ENCODE measurements at regions not wholly inside any gene's neighbourhood (a gene's known extent, or its start where the extent isn't known, plus 50 kb on each side); places are given as distances from the start of the nearest gene placed in this dataset.

DNA sequence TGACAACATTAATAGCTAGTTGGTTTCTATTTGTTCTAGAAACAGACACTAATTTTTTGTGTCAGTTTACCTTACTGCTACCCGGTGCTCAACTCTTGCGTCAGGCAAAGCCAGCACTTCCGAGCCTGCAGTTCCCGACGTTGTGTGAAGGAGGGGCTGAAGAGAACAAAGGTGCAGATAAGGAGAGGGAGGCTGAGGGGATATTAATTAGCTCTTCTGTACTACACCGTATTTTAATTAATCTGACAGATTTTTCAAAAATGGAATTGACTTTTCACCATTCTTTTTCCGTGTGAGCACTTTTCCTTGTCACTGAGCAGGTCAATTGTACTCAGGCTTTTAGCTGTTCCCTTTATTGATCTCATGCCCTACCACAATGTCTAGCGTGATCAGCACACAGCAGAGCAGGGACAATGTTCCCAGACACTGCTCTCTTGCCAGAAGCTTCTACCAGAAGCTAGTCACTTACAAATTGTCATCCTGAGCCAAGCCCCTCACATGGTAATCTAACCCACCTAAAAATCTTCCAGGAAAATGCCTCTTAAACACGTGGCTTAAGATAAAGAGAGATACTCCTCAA is 650.5 kb upstream of the MKI67 start:
- no peaks in the 10 kb centered on the region for H3K36me3 ChIP-seq (ENCODE audit: control insufficient read depth in 2 of 2, extremely low read depth in 1 of 2, insufficient read depth in 2 of 2, low read length in 2 of 2)

DNA sequence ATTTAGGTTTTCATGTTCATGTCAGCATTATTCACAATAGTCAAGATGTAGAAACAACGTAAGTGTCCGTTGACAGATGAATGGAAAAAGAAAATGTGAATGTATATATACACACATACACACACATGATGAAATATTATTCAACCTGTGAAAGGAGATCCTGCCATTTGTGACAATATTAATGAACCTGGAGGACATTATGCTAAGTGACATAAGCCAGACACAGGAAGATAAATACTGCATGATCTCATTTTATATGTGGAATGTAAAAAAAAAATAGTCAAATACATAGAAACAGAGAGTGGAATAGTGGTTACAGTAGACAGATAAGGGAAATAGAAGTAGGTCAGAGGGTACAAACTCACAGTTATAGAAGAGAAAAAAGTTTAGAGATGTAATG is 651.1 kb upstream of the MKI67 start:
- no peak overlapping the region for H3K27ac ChIP-seq (ENCODE audit: insufficient read depth, low read depth, low read length)
- POLR2A ChIA-PET = no interaction called here
- BruUV-seq (replicated peaks) = no TSS peak
- no peaks in the 10 kb centered on the region for H3K27me3 ChIP-seq (ENCODE audit: control insufficient read depth in 2 of 2, insufficient read depth in 2 of 2, low read length in 2 of 2)
- no peak for TF ChIP-seq POLR2AphosphoS5 (IDR thresholded peaks at IDR 0.05; ENCODE audit: insufficient read depth, low read depth, low read length)
- TF ChIP-seq MYC (IDR thresholded peaks at IDR 0.05; ENCODE audit: low read depth, low read length) = no peak
- no peak for TF ChIP-seq GATA2 (IDR thresholded peaks at IDR 0.05; ENCODE audit: insufficient read depth, insufficient read length, low read depth, low read length)
- TF ChIP-seq JUN (IDR thresholded peaks at IDR 0.05; ENCODE audit: borderline replicate concordance, insufficient read depth, insufficient read length, low read depth) = no peak
- no peak for TF ChIP-seq EZH2 (IDR thresholded peaks at IDR 0.05; ENCODE audit: borderline replicate concordance, low read depth, low read length, severe bottlenecking)
- TF ChIP-seq, protein P1, sequence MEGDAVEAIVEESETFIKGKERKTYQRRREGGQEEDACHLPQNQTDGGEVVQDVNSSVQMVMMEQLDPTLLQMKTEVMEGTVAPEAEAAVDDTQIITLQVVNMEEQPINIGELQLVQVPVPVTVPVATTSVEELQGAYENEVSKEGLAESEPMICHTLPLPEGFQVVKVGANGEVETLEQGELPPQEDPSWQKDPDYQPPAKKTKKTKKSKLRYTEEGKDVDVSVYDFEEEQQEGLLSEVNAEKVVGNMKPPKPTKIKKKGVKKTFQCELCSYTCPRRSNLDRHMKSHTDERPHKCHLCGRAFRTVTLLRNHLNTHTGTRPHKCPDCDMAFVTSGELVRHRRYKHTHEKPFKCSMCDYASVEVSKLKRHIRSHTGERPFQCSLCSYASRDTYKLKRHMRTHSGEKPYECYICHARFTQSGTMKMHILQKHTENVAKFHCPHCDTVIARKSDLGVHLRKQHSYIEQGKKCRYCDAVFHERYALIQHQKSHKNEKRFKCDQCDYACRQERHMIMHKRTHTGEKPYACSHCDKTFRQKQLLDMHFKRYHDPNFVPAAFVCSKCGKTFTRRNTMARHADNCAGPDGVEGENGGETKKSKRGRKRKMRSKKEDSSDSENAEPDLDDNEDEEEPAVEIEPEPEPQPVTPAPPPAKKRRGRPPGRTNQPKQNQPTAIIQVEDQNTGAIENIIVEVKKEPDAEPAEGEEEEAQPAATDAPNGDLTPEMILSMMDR (IDR thresholded peaks at IDR 0.05; ENCODE audit: extremely low read depth in 1 of 2, insufficient read depth in 1 of 2, low read depth in 1 of 2, low read length in 2 of 2) = no peak
- TF ChIP-seq MAX (IDR thresholded peaks at IDR 0.05; ENCODE audit: insufficient read depth, insufficient read length) = no peak
- no peak for TF ChIP-seq POLR2A (IDR thresholded peaks at IDR 0.05; ENCODE audit: low read depth, low read length)
- TF ChIP-seq FOS (IDR thresholded peaks at IDR 0.05; ENCODE audit: borderline replicate concordance, insufficient read depth, low read length) = no peak
- H4K20me1 ChIP-seq (replicated peaks; ENCODE audit: control insufficient read depth, extremely low read depth, insufficient read depth, low read length) = no peaks in the 10 kb centered on the region
- no peaks in the 10 kb centered on the region for H3K9me3 ChIP-seq (replicated peaks; ENCODE audit: control insufficient read depth, insufficient read depth, low read length)
- H2AFZ ChIP-seq (ENCODE audit: low read depth, low read length) = no peak overlapping the region
- H3K9me1 ChIP-seq (replicated peaks; ENCODE audit: control insufficient read depth, extremely low read depth, insufficient read depth, low read length) = no peaks in the 10 kb centered on the region
- CTCF ChIA-PET = no interaction called here
- H3K4me2 ChIP-seq (ENCODE audit: insufficient read depth, low read length) = no peak overlapping the region
- no peaks in the 10 kb centered on the region for H3K36me3 ChIP-seq (ENCODE audit: control insufficient read depth in 2 of 2, extremely low read depth in 1 of 2, insufficient read depth in 2 of 2, low read length in 2 of 2)
- no peak overlapping the region for H3K4me3 ChIP-seq (replicated peaks in 1 of 3; ENCODE audit: insufficient read depth in 1 of 3, low read depth in 1 of 3, low read length in 3 of 3)
- dilution Hi-C loops (cut with MboI; ENCODE audit: extremely low pct_ligation_motif_present, low sequenced_read_pairs) = no loop called here
- no peaks in the 10 kb centered on the region for H3K79me2 ChIP-seq (ENCODE audit: control insufficient read depth, insufficient read depth, low read length)
- no peak overlapping the region for H3K9ac ChIP-seq (replicated peaks; ENCODE audit: extremely low read depth, insufficient read depth, low read length)
- DNase-seq (ENCODE audit: low read depth, low spot score) = no peak
- intact Hi-C loops (cut with micrococcal nuclease) = no loop called here
- no peaks in the 10 kb centered on the region for H3K4me1 ChIP-seq (ENCODE audit: control insufficient read depth, extremely low read depth, insufficient read depth, low read length)
- FAIRE-seq = no peak

More for the DNA sequence above, 650.5 kb upstream of the MKI67 start:
- BruUV-seq (replicated peaks) = no TSS peak
- Histone ChIP-seq H4K20me1 (replicated peaks; ENCODE audit: control insufficient read depth, extremely low read depth, insufficient read depth, low read length) (no peaks in the 10 kb centered on the region), H3K27ac (ENCODE audit: insufficient read depth, low read depth, low read length) (no peak overlapping the region), H3K4me2 (ENCODE audit: insufficient read depth, low read length) (no peak overlapping the region), H3K4me1 (ENCODE audit: control insufficient read depth, extremely low read depth, insufficient read depth, low read length) (no peaks in the 10 kb centered on the region), H3K4me3 (replicated peaks in 1 of 3; ENCODE audit: insufficient read depth in 1 of 3, low read depth in 1 of 3, low read length in 3 of 3) (no peak overlapping the region), H3K9me3 (replicated peaks; ENCODE audit: control insufficient read depth, insufficient read depth, low read length) (no peaks in the 10 kb centered on the region), H3K9ac (replicated peaks; ENCODE audit: extremely low read depth, insufficient read depth, low read length) (no peak overlapping the region), H3K79me2 (ENCODE audit: control insufficient read depth, insufficient read depth, low read length) (no peaks in the 10 kb centered on the region), H3K27me3 (ENCODE audit: control insufficient read depth in 2 of 2, insufficient read depth in 2 of 2, low read length in 2 of 2) (no peaks in the 10 kb centered on the region), H2AFZ (ENCODE audit: low read depth, low read length) (no peak overlapping the region), H3K9me1 (replicated peaks; ENCODE audit: control insufficient read depth, extremely low read depth, insufficient read depth, low read length) (no peaks in the 10 kb centered on the region)
- DNase-seq (ENCODE audit: low read depth, low spot score) (no peak), FAIRE-seq (no peak)
- intact Hi-C loops (cut with micrococcal nuclease) = no loop called here
- ChIA-PET POLR2A (no interaction called here), CTCF (no interaction called here)
- dilution Hi-C loops (cut with MboI; ENCODE audit: extremely low pct_ligation_motif_present, low sequenced_read_pairs) = no loop called here
- TF ChIP-seq GATA2 (IDR thresholded peaks at IDR 0.05; ENCODE audit: insufficient read depth, insufficient read length, low read depth, low read length) (no peak), MAX (IDR thresholded peaks at IDR 0.05; ENCODE audit: insufficient read depth, insufficient read length) (no peak)
- TF ChIP-seq, protein P1 (IDR thresholded peaks at IDR 0.05; ENCODE audit: extremely low read depth in 1 of 2, insufficient read depth in 1 of 2, low read depth in 1 of 2, low read length in 2 of 2) = no peak
